ENCODE measurements at regions not wholly inside any gene's neighbourhood (a gene's known extent, or its start where the extent isn't known, plus 50 kb on each side); places are given as distances from the start of the nearest gene placed in this dataset.

- no peak overlapping the region for H3K4me3 ChIP-seq (ENCODE audit: low read length)
- no peaks in the 10 kb centered on the region for H3K36me3 Mint-ChIP-seq
- H3K27me3 ChIP-seq (ENCODE audit: insufficient read depth, low read length, poor library complexity, severe bottlenecking), result no peaks in the 10 kb centered on the region
- no peak overlapping the region for H3K27ac ChIP-seq (ENCODE audit: low read depth, low read length)
- ChIA-PET POLR2A (no interaction called here), CTCF (no interaction called here)
- no peaks in the 10 kb centered on the region for H3K9me3 ChIP-seq (ENCODE audit: low read length)
- H3K4me1 ChIP-seq (ENCODE audit: insufficient read depth, low read length), result no peaks in the 10 kb centered on the region
- no peaks in the 10 kb centered on the region for H3K36me3 ChIP-seq (ENCODE audit: insufficient read depth, low read length)
- H3K4me1 Mint-ChIP-seq, result no peaks in the 10 kb centered on the region
- H3K27me3 Mint-ChIP-seq, result no peaks in the 10 kb centered on the region
- H3K9me3 Mint-ChIP-seq, result peaks cover 0 to 3% (median 0%) of the 10 kb centered on the region in 5 donors
- H3K27ac Mint-ChIP-seq, result no peak overlapping the region
- H3K4me3 Mint-ChIP-seq, result no peak overlapping the region
- no peak for DNase-seq
These were observed 577.8 kb downstream of the REEP3 start for GRCh38 chr10:64098994-64099393.

GRCh38 chr10:64101606-64102263 lies 580.5 kb downstream of the REEP3 start:
- Mint-ChIP-seq H3K9me3 (peaks cover 0 to 4% (median 0%) of the 10 kb centered on the region in 5 donors), H3K36me3 (no peaks in the 10 kb centered on the region), H3K4me1 (no peaks in the 10 kb centered on the region), H3K4me3 (no peak overlapping the region), H3K27ac (no peak overlapping the region), H3K27me3 (no peaks in the 10 kb centered on the region)
- Histone ChIP-seq H3K36me3 (ENCODE audit: insufficient read depth, low read length) (no peaks in the 10 kb centered on the region), H3K27ac (ENCODE audit: low read depth, low read length) (no peak overlapping the region), H3K27me3 (ENCODE audit: insufficient read depth, low read length, poor library complexity, severe bottlenecking) (no peaks in the 10 kb centered on the region), H3K9me3 (ENCODE audit: low read length) (no peaks in the 10 kb centered on the region), H3K4me1 (ENCODE audit: insufficient read depth, low read length) (no peaks in the 10 kb centered on the region), H3K4me3 (ENCODE audit: low read length) (no peak overlapping the region)
- POLR2A ChIA-PET, result no interaction called here
- CTCF ChIA-PET, result no interaction called here
- no peak for DNase-seq

GRCh38 chr10:64102264-64102633 lies 581.0 kb downstream of the REEP3 start:
- peaks cover 0 to 4% (median 0%) of the 10 kb centered on the region in 5 donors for H3K9me3 Mint-ChIP-seq
- Histone ChIP-seq H3K36me3 (ENCODE audit: insufficient read depth, low read length) (no peaks in the 10 kb centered on the region), H3K4me3 (ENCODE audit: low read length) (no peak overlapping the region), H3K9me3 (ENCODE audit: low read length) (no peaks in the 10 kb centered on the region), H3K27me3 (ENCODE audit: insufficient read depth, low read length, poor library complexity, severe bottlenecking) (no peaks in the 10 kb centered on the region), H3K4me1 (ENCODE audit: insufficient read depth, low read length) (no peaks in the 10 kb centered on the region), H3K27ac (ENCODE audit: low read depth, low read length) (no peak overlapping the region)
- no peaks in the 10 kb centered on the region for H3K36me3 Mint-ChIP-seq
- no peak for DNase-seq
- ChIA-PET POLR2A (no interaction called here), CTCF (no interaction called here)
- H3K27me3 Mint-ChIP-seq, result no peaks in the 10 kb centered on the region
- H3K27ac Mint-ChIP-seq, result no peak overlapping the region
- no peaks in the 10 kb centered on the region for H3K4me1 Mint-ChIP-seq
- H3K4me3 Mint-ChIP-seq, result no peak overlapping the region

- no peaks in the 10 kb centered on the region for H3K27me3 ChIP-seq (ENCODE audit: insufficient read depth, low read length, poor library complexity, severe bottlenecking)
- DNase-seq, result no peak
- no peaks in the 10 kb centered on the region for H3K9me3 ChIP-seq (ENCODE audit: low read length)
- no peaks in the 10 kb centered on the region for H3K4me1 ChIP-seq (ENCODE audit: insufficient read depth, low read length)
- H3K4me3 ChIP-seq (ENCODE audit: low read length), result no peak overlapping the region
- H3K27ac ChIP-seq (ENCODE audit: low read depth, low read length), result no peak overlapping the region
- no peaks in the 10 kb centered on the region for H3K36me3 Mint-ChIP-seq
- H3K27me3 Mint-ChIP-seq, result no peaks in the 10 kb centered on the region
- H3K27ac Mint-ChIP-seq, result no peak overlapping the region
- H3K4me3 Mint-ChIP-seq, result no peak overlapping the region
- ChIA-PET CTCF (no interaction called here), POLR2A (no interaction called here)
- peaks cover 0 to 4% (median 0%) of the 10 kb centered on the region in 5 donors for H3K9me3 Mint-ChIP-seq
- H3K4me1 Mint-ChIP-seq, result no peaks in the 10 kb centered on the region
- no peaks in the 10 kb centered on the region for H3K36me3 ChIP-seq (ENCODE audit: insufficient read depth, low read length)
These were observed 581.7 kb downstream of the REEP3 start for GRCh38 chr10:64102916-64103315.

GRCh38 chr10:64103750-64104470 lies 582.7 kb downstream of the REEP3 start:
- Mint-ChIP-seq H3K4me1 (no peaks in the 10 kb centered on the region), H3K9me3 (peaks cover 0 to 7% (median 0%) of the 10 kb centered on the region in 5 donors), H3K36me3 (no peaks in the 10 kb centered on the region), H3K4me3 (no peak overlapping the region), H3K27me3 (no peaks in the 10 kb centered on the region), H3K27ac (no peak overlapping the region)
- CTCF ChIA-PET, result interaction anchor here (1.4 kb wide), 1 partner anchor 12 kb away, joined by 3 read pairs; no protein-coding TSS in a partner anchor
- Histone ChIP-seq H3K27ac (ENCODE audit: low read depth, low read length) (no peak overlapping the region), H3K27me3 (ENCODE audit: insufficient read depth, low read length, poor library complexity, severe bottlenecking) (no peaks in the 10 kb centered on the region), H3K36me3 (ENCODE audit: insufficient read depth, low read length) (no peaks in the 10 kb centered on the region), H3K9me3 (ENCODE audit: low read length) (no peaks in the 10 kb centered on the region), H3K4me3 (ENCODE audit: low read length) (no peak overlapping the region), H3K4me1 (ENCODE audit: insufficient read depth, low read length) (no peaks in the 10 kb centered on the region)
- POLR2A ChIA-PET, result no interaction called here
- DNase-seq, result no peak

- Histone ChIP-seq H3K4me1 (ENCODE audit: insufficient read depth, low read length) (no peaks in the 10 kb centered on the region), H3K36me3 (ENCODE audit: insufficient read depth, low read length) (no peaks in the 10 kb centered on the region), H3K9me3 (ENCODE audit: low read length) (no peaks in the 10 kb centered on the region), H3K4me3 (ENCODE audit: low read length) (no peak overlapping the region), H3K27ac (ENCODE audit: low read depth, low read length) (no peak overlapping the region), H3K27me3 (ENCODE audit: insufficient read depth, low read length, poor library complexity, severe bottlenecking) (no peaks in the 10 kb centered on the region)
- no peak for DNase-seq
- POLR2A ChIA-PET, result no interaction called here
- no peak overlapping the region for H3K27ac Mint-ChIP-seq
- CTCF ChIA-PET, result no interaction called here
- peaks cover 0 to 3% (median 0%) of the 10 kb centered on the region in 5 donors for H3K9me3 Mint-ChIP-seq
- no peaks in the 10 kb centered on the region for H3K36me3 Mint-ChIP-seq
- H3K4me3 Mint-ChIP-seq, result no peak overlapping the region
- no peaks in the 10 kb centered on the region for H3K4me1 Mint-ChIP-seq
- H3K27me3 Mint-ChIP-seq, result no peaks in the 10 kb centered on the region
These were observed 588.8 kb downstream of the REEP3 start for GRCh38 chr10:64109926-64110495.

- ChIA-PET CTCF (no interaction called here), POLR2A (no interaction called here)
- H3K27me3 ChIP-seq (ENCODE audit: insufficient read depth, low read length, poor library complexity, severe bottlenecking), result no peaks in the 10 kb centered on the region
- DNase-seq, result no peak
- no peaks in the 10 kb centered on the region for H3K4me1 ChIP-seq (ENCODE audit: insufficient read depth, low read length)
- H3K27ac ChIP-seq (ENCODE audit: low read depth, low read length), result no peak overlapping the region
- Mint-ChIP-seq H3K4me1 (no peaks in the 10 kb centered on the region), H3K27ac (no peak overlapping the region), H3K9me3 (peaks cover 0 to 3% (median 0%) of the 10 kb centered on the region in 5 donors), H3K36me3 (no peaks in the 10 kb centered on the region), H3K4me3 (no peak overlapping the region), H3K27me3 (no peaks in the 10 kb centered on the region)
- no peaks in the 10 kb centered on the region for H3K36me3 ChIP-seq (ENCODE audit: insufficient read depth, low read length)
- H3K4me3 ChIP-seq (ENCODE audit: low read length), result no peak overlapping the region
- H3K9me3 ChIP-seq (ENCODE audit: low read length), result no peaks in the 10 kb centered on the region
These were observed 591.6 kb downstream of the REEP3 start for GRCh38 chr10:64112701-64113355.

GRCh38 chr10:64113375-64113774 lies 592.2 kb downstream of the REEP3 start:
- Mint-ChIP-seq H3K27ac (no peak overlapping the region), H3K36me3 (no peaks in the 10 kb centered on the region), H3K9me3 (no peaks in the 10 kb centered on the region), H3K27me3 (no peaks in the 10 kb centered on the region), H3K4me3 (no peak overlapping the region), H3K4me1 (no peaks in the 10 kb centered on the region)
- no peaks in the 10 kb centered on the region for H3K9me3 ChIP-seq (ENCODE audit: low read length)
- CTCF ChIA-PET, result no interaction called here
- no peak overlapping the region for H3K27ac ChIP-seq (ENCODE audit: low read depth, low read length)
- H3K4me3 ChIP-seq (ENCODE audit: low read length), result no peak overlapping the region
- no peak for DNase-seq
- H3K27me3 ChIP-seq (ENCODE audit: insufficient read depth, low read length, poor library complexity, severe bottlenecking), result no peaks in the 10 kb centered on the region
- no peaks in the 10 kb centered on the region for H3K4me1 ChIP-seq (ENCODE audit: insufficient read depth, low read length)
- no peaks in the 10 kb centered on the region for H3K36me3 ChIP-seq (ENCODE audit: insufficient read depth, low read length)
- POLR2A ChIA-PET, result no interaction called here

Data from CD8-positive, alpha-beta memory T cell (primary cell).